ENCODE measurements at regions not wholly inside any gene's neighbourhood (a gene's known extent, or its start where the extent isn't known, plus 50 kb on each side); places are given as distances from the start of the nearest gene placed in this dataset.

DNA sequence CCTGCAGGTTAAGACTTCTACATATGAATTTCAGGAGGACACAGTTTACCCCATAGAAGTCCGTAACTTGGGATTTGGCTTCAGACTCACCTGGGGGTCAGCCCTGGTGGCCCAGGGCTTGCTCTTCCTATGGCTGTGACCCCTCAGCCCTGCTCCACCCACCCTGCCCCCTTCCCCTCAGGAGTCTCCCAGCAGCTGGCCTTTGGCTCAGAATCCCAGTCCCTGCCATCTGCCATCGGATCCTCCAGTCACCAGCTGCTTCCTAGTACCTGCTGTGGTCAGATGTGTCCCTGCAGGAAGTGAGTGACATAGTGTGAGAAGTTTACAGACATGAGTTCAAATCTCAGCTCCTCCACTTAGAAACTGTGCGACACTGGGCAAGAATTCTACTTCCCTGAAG is 332.6 kb downstream of the NPHP4 start:
- DNase-seq (ENCODE audit: low read depth): no peak

DNA sequence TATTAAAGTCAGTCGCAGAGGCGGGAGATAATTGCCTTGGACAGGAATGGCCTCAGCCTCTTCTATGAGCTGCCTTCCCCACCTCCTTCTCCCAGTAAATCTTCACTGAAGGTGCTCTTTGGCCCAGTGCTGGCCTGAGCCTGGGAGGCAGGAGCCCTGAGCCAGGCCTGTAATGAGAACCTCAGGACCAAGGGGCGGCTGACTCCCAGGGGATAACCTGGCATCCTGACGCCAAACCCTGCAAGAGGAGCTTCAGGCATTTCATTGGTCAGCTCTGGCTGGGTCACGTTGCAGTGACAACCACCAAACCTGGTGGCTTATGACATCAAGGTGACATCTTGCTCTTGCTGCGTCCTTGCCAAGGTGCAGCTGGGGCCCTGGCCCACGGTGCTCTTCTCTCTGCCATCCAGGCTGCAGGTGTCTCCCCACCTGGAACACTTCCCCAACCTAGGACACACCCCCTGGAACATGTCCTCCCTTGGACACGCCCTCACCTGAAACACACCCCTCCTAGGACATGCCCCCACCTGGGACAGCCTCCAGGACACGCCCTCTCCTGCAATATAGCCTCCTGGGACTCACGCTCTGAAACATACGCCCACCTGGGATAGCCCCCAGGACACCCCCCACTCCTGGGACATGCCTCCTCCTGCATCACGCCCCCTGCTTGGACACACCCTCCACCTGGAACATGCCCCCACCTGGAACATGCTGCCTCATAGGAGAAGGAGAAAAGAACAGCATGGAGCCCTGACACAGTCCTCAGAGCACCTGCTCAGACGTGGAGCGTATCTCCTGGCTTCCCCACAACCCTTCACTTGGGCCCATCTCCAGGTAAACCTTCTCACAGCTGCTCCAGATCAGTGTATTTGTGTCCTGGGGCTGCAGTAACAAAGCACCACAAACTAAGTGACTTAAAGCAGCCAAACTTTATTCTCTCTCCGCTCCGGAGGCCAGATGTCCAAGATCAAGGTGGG is 333.6 kb downstream of the NPHP4 start:
- DNase-seq (ENCODE audit: low read depth): no peak

DNA sequence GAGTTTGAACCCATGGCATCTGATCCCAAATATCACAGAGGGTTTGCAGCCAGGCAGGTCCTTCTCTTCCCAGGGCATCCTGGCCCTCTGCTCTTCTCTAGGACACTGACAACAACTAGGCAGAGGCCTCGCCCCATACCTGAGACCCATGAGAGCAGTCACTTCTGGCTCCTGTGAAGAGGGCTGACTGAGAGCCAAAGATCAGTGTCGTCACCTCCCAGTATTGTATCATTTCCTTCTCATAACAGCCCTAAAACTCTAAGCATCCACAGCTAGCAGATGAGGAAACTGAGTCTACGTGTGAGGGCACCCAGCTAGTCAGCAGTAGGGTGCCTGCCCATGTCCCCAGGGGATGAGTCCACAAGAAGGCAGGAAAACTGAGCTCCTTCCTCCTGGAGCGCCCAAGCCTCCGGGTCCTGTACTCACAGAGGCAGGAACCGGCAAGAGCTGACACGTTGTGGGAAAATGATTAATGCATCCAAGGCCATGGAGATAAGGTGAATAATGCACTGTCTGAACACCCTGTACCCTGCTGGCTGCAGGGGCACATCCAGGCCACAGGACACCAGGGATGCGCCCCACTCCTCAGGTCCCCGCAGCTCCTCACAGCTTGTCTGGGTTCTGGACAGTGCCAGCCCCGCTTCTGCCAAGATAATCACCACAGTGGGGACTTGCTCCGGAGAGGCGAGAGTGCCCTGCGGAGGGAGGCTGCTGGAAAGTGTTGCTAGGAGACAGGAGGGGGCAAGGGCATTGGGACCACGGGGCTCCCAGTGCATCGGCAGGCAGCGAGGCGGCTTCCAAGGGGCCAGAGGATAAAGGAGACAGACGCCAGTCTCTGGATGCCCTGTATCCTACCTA is 340.0 kb downstream of the NPHP4 start:
- no peak for DNase-seq (ENCODE audit: low read depth)

DNA sequence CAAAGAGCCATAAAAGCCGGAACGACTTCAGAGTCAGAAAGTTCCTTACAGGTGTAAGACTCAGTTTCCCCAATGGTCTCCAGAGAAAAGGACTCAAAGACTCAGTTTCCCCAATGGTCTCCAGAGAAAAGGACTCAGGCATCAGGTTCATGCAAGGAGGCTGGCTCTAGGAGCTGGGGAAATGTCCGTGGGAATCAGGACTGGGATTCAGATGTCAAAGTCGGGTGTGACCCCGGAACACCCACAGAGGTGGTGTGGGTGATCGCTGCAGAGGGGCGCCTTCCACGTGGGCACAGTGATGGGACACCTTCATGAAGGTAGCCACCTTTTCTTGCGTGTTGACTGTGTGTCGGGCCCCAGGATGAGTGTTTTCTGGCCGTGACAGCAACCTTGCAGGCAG is 340.8 kb downstream of the NPHP4 start:
- DNase-seq (ENCODE audit: low read depth): no peak

DNA sequence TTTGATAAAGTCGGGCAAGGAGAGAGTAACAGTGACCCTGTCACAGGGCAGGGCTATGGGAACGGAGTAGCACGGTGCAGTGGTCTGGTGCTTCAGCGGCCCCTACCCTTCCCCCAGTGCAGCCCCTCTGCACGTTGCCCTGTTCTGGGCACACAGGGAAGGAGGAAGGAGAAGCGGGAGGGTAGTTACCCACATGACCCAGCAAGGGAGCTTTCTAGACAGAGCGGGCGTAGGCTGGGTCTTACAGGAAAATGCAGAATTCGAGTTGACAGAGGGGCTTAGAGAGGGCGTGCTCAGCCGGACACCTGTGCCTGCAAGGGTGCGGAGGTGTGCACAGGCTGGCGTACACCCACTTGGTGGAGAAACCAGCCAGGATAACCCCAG is 341.2 kb downstream of the NPHP4 start:
- no peak for DNase-seq (ENCODE audit: low read depth)

DNA sequence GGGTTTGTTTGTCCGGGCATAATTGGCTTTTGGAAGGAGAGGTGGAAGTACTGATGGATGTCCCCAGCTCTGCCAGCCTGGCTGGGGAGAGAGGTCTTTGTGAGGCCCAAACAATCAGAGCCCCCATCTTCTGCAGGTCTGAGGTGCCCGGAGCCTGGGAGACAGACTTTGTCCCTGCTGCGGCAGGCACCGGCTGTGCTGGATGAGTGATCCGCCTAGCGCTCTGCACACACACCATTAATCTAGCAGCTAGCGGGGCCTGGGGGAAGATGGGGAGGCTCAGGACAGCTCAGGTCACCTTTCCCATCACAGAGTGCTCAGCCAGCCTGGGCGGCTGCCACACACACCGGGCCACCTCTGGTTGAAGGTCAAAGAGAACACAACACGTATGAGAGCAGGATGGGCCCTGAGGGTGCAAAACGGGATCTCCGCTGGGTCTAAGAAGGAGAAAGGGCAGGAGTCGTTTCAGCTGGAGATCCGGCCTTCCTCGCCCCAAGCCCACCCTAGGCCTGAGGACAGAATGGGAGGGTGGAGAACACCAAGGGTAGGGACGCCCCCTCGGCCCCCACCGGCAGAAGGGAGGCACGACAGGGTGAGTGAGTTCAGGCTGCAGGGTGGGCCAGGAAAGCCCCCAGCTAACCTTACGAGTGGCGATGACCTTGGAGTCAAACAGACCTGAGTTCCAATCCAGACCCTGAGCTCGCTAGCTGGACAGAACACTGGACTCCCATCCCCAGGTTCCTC is 341.8 kb downstream of the NPHP4 start:
- DNase-seq (ENCODE audit: low read depth): no peak

DNA sequence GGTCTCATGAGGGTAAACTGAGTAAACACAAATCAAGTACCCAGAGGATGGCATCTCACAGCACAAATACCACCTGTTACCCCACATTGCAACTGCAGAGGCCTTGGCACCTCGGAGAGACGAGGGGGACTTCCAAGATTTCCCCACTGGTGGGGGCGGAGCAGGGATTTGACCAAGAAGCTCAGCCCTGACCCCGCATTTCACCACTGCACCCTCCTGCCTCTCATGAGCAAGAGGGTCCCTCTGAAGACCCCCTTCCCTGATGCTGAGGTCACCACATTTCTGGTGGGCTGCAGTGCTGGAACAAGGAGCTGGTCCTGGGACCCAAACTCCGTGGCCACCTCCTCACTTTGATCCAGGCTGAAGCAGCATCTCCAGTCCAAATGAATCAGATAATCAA is 342.4 kb downstream of the NPHP4 start:
- DNase-seq (ENCODE audit: low read depth): no peak

DNA sequence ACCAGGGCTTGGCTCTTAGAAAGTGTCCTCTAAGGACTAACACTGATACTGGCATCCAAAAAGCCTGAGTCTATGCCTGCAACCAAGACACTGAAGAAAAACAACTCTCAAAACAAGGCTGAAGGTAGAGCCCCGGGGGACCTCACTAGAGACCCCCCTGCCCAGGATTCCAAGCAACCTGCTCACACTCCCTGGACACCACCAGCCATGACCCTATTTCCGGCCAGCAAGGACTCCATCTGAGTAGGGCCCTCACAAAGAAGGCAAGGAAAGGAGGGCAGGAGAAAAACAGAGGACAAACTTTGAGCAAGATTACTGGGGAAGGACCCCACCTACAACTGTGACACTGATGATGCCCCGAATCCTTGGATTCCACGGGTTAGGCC is 343.1 kb downstream of the NPHP4 start:
- no peak for DNase-seq (ENCODE audit: low read depth)

DNA sequence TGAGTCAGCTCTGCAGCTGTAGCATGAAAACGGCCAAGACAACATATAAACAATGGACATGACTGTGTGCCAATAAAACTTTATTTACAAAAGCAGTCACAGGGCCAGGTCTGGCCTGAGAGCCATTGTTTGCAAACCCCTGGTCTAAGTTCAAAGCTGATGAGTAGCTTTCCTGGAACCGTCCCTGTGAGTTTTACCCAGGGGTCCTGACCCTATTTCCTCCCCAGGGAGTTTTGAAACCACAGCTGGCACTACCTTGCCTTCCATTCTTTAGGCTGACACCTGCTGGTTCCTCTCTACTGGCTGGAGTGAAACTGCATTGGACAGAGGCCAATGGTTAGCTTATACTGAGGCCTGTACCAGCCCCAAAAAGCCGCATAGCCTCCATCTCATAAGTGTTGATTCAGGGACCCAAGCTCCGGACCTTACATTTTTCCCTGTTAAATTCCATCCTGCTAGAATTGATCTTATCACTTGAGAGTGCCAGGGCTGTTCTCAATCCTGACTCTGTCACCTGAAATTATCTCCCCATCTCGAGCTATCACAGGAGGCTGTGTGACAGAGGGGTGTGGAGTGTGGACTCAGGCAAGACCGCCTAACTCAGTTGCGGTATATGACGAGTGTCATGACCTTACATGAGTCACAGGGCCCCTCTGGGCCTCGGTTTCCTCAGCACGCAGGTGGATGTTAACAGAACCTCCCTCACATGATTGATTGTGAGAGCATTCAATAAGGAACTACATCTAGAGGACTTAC is 343.6 kb downstream of the NPHP4 start:
- no peak for DNase-seq (ENCODE audit: low read depth)

DNA sequence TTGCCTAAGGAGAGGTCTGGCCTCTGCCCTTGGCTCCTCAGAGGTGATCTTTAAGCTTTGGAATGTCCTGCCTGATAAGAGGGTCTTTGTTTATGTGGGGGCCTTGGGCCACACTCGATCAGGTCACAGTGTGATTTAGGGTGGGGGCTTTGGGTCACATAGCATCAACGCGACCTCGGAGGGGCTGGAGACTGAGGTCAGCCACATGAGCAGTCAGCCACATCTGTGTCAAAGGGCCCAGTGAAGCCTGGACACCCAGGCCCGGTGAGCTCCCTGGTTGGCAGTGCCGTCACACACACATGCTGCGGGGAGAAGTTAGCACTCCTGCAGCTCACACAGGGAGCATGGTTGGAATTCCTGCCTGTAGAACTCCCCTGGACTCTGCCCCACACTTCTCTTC is 345.0 kb downstream of the NPHP4 start:
- no peak for DNase-seq (ENCODE audit: low read depth)

DNA sequence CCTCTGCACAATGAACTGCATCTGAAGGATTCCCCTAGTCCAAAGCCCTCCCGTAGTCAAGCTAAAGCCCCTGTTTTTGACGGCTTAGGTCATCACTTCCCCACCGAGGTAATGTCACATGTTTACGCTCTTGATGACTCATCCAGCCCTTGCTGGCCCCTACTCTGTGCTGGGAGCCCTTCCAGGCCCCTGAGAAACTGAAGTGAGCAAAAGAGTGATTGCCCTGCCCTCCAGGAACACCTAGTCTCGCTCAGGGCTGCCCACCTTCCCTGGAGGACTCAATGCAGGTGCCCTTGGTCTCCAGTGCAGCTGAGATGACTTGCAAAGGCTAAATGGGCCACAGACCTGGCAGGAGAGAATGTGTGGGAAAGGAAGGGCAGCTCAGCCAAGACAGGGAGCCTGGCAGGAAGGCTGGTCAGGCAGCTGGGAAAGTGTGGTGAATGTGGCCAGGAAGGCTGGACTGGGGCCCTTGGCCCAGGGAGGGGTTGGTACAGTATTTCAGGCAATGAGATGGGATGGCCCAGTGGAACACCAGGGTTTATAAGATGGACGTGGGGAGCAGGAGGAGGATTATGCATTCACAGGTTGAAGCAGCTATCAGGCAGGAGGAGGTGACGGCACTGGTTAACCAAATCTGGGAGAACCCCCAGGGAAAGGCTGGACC is 345.6 kb downstream of the NPHP4 start:
- no peak for DNase-seq (ENCODE audit: low read depth)

DNA sequence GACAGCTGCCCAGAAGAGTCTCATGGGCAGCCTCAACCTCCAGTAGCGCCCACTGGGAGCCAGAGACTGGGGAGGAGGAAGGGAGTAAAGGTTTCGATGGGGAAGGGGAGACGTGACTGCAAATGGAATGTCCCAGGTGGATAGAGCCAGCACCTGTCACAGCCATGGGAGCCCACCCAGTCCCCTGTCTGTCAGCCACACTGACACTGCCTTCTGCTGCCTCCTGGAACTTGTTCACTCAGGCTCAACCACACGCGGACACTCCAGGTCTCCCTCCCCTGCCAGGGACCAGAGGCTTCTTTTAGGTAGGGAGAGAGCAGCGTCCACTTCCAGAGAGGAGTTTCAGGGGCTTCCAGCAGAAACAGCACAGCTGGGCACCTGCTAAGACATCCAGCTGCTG is 346.3 kb downstream of the NPHP4 start:
- DNase-seq (ENCODE audit: low read depth): no peak

DNA sequence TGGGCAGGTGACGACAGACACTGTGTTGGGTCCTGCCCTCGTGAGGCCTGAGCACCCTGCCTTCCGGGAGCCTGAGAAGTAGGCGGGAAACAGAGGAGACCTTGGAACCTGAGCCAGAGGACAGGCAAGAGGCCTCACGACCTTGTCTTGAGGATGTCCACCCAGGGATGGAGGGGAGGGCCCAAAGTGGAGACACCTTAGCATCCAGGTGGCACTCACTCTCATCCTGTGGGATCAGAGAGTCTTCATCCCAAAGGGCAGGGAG is 347.2 kb downstream of the NPHP4 start:
- no peak for DNase-seq (ENCODE audit: low read depth)

DNA sequence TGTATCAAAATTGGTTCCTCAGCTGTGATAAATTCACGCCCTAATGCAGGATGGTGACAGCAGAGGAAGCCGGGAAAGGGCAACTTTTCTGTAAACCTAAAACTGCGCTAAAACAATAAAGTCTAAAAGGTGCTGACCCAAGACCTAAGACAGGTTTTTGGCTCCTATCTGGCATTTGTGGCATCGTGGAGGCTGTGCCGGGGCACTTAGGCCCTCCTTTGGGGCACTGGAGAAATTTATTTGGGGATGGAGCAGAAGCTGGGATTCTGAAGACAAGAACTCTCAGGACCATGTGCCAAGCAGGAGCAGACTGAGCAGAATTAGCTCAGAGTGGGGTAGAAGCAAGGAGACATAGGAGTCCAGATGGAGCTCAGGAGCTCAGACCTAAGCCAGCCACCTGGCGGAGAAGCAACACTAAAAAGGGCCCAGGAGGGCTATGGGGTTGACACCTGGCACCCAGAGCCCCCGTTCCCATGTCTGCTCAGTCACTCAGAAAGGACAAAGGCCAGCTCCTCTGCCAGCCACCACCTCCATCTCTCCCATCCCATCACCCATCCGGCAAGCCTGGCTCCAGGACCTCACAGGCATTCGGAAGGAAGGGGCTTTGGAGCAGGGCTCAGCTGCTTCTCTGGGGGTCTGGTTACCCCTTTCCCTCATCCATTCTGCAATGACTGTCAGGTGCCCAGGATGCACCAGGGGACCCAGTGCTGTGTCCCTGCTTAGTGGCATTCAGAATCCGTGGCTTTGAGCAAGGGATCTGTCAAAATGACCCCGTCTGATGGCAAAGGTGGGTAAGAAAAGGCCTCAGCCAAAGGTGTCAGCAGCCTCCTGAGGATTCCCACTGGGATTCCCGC is 347.7 kb downstream of the NPHP4 start:
- DNase-seq (ENCODE audit: low read depth): no peak

DNA sequence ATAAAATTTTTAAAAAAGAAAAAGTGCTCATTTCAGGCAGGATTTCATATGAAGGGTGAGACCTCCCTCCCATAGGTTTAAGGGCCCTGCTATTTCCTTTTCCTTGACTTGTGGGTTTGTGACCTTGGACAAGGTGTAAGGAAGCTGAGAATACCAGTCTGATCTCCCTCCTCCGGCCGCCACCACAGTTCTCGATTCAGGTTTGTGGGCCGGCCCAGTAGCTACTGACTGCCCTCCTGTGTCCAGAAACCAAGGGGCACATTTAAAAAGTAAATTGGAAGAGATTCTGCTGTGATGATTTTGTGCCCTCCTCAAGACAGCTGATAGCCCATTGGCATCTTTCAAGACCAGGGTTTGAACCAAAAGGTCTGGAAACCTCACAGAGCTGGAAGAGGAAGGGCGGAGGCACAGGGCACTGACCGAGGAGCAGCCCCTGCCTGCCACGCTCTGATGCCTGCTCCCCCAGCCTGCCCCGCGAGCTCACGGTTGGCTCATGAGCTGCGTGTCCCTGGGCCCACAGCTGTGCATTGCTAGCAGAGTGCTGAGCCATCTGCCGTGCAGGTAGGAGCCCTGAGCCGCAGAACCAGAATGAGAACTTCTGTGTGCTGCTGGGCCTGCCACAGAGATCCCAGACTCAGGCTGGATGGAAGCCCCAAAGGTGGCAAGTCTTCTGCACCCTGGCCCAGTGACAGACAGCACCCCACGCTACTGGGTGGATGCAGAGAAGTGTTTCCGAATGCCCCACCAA is 348.7 kb downstream of the NPHP4 start:
- DNase-seq (ENCODE audit: low read depth): no peak

DNA sequence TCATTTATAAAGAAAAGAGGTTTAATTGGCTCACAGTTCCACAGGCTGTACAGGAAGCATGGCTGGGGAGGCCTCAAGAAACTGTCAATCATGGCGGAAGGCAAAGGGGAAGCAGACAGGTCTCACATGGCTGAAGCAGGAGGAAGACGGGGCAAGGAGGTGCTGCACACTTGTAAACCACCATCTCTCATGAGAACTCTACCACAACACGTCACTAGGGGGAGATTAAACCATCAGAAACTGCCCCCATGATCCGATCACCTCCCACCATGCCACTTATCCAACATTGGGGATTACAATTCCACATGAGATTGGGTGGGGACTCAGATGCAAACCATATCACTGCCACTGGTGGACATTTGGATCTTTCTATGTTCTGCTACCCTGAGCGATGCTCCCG is 351.4 kb downstream of the NPHP4 start:
- no peak for DNase-seq (ENCODE audit: low read depth)

DNA sequence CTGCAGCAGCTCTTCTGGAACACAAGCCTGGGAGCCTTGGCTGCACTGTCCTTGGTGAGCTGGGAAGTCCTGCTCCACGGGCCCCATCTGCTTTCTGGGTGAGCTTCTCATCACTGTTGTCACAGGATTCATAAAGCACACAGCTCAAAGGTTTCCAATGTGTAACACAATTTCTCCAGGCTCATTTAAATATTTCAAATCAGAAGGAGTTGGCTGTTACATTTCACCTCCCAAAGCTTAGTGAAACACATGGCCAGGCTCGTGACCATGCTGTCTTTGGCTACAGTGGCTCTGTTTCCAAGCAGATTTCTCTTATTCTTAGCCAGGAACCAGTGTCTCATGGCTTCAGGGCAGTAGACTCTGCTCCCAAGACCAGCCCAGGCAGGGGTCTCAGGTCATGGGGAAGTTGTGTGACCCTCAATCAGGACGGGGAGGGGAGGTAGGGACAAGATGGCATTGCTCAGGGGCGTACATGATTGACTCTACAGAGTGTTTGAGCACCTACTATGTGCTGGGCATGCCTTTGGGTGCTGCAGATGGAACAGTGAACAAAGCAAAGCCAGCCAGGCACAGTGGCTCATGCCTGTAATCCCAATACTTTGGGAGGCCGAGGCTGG is 353.0 kb downstream of the NPHP4 start:
- DNase-seq (ENCODE audit: low read depth): no peak

DNA sequence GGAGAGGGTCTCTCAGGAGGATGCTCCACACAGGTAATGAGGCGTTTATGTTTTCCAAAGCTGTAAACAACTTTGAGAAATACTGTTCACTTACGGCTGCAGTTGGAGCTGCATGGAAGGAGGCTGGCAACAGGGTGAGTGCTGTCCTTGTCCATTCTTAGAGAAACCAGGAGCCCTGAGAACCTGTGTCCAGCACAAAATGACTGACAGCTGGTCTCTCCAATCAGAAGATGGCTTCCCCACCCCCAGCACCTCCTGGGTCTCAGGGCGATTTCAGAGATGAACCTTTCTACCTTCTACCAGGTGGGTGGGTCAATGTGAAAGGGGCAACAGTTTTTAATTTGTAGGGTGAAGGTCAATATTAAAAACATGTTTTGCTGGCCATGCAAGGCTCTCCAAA is 353.6 kb downstream of the NPHP4 start:
- DNase-seq (ENCODE audit: low read depth): no peak

DNA sequence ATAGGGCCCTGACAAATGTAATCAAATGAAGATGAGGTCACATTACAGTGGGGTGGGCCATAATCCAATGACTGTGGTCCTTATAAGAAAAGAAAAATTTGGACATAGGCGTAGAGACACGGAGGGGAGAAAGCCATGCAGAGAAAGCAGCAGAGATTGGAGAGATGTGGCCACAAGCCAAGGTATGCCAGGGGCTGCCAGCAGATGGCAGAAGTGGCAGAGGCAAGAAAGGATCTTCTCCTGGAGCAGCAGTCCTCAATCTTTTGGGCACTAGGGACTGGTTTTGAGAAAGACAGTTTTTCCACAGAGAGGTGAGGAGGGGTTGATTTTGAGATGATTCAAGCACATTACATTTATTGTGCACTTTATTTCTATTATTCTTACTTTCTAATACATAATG is 355.1 kb downstream of the NPHP4 start:
- DNase-seq (ENCODE audit: low read depth): no peak

Data from GM04504 (cell line).